ENCODE measurements at regions not wholly inside any gene's neighbourhood (a gene's known extent, or its start where the extent isn't known, plus 50 kb on each side); places are given as distances from the start of the nearest gene placed in this dataset.

GRCh38 chr3:83393276-83393675 lies 1565.5 kb upstream of the CADM2 start:
- TF ChIP-seq CTCF (IDR thresholded peaks at IDR 0.05; ENCODE audit: insufficient read depth, low read depth, low read length), result no peak
- TF ChIP-seq EZH2 (IDR thresholded peaks at IDR 0.05; ENCODE audit: insufficient read depth, low read length), result no peak
- H3K36me3 Mint-ChIP-seq (ENCODE audit: low read depth, unreplicated experiment), result no peaks in the 10 kb centered on the region
- Histone ChIP-seq H3K27me3 (ENCODE audit: insufficient read depth, low read length) (no peaks in the 10 kb centered on the region), H3K9me3 (ENCODE audit: insufficient read depth, low read depth, low read length) (no peaks in the 10 kb centered on the region), H3K79me2 (ENCODE audit: insufficient read depth, low read length) (no peaks in the 10 kb centered on the region), H3K27ac (ENCODE audit: low read depth, low read length) (no peak overlapping the region), H2AFZ (ENCODE audit: low read depth, low read length) (no peak overlapping the region), H3K4me2 (ENCODE audit: low read length) (no peak overlapping the region), H3K4me3 (ENCODE audit: insufficient read depth, low read depth, low read length) (no peak overlapping the region), H3K4me1 (ENCODE audit: insufficient read depth, low read length) (no peaks in the 10 kb centered on the region), H4K20me1 (ENCODE audit: insufficient read depth, low read length) (no peaks in the 10 kb centered on the region), H3K36me3 (ENCODE audit: insufficient read depth, low read length) (no peaks in the 10 kb centered on the region), H3K9ac (ENCODE audit: low read length) (no peak overlapping the region)
- H3K27me3 Mint-ChIP-seq (ENCODE audit: low read depth, unreplicated experiment), result no peaks in the 10 kb centered on the region
- DNase-seq (ENCODE audit: low read depth) (no peak), FAIRE-seq (no peak)
- peaks cover 8% of the 10 kb centered on the region for H3K4me1 Mint-ChIP-seq (ENCODE audit: low read depth, unreplicated experiment)
- no peak overlapping the region for H3K4me3 Mint-ChIP-seq (ENCODE audit: unreplicated experiment)
- H3K9me3 Mint-ChIP-seq (ENCODE audit: unreplicated experiment), result no peaks in the 10 kb centered on the region
- H3K27ac Mint-ChIP-seq (ENCODE audit: unreplicated experiment), result no peak overlapping the region

- Histone ChIP-seq H3K4me1 (ENCODE audit: insufficient read depth, low read length) (no peaks in the 10 kb centered on the region), H4K20me1 (ENCODE audit: insufficient read depth, low read length) (no peaks in the 10 kb centered on the region), H3K9me3 (ENCODE audit: insufficient read depth, low read depth, low read length) (no peaks in the 10 kb centered on the region), H3K9ac (ENCODE audit: low read length) (no peak overlapping the region), H3K27me3 (ENCODE audit: insufficient read depth, low read length) (no peaks in the 10 kb centered on the region), H3K36me3 (ENCODE audit: insufficient read depth, low read length) (no peaks in the 10 kb centered on the region), H3K79me2 (ENCODE audit: insufficient read depth, low read length) (no peaks in the 10 kb centered on the region), H3K4me3 (ENCODE audit: insufficient read depth, low read depth, low read length) (no peak overlapping the region), H3K27ac (ENCODE audit: low read depth, low read length) (no peak overlapping the region), H3K4me2 (ENCODE audit: low read length) (no peak overlapping the region), H2AFZ (ENCODE audit: low read depth, low read length) (no peak overlapping the region)
- no peak for TF ChIP-seq EZH2 (IDR thresholded peaks at IDR 0.05; ENCODE audit: insufficient read depth, low read length)
- TF ChIP-seq CTCF (IDR thresholded peaks at IDR 0.05; ENCODE audit: insufficient read depth, low read depth, low read length), result no peak
- Mint-ChIP-seq H3K36me3 (ENCODE audit: low read depth, unreplicated experiment) (no peaks in the 10 kb centered on the region), H3K27ac (ENCODE audit: unreplicated experiment) (no peak overlapping the region), H3K27me3 (ENCODE audit: low read depth, unreplicated experiment) (no peaks in the 10 kb centered on the region), H3K4me3 (ENCODE audit: unreplicated experiment) (no peak overlapping the region), H3K9me3 (ENCODE audit: unreplicated experiment) (no peaks in the 10 kb centered on the region), H3K4me1 (ENCODE audit: low read depth, unreplicated experiment) (no peaks in the 10 kb centered on the region)
- FAIRE-seq, result no peak
- DNase-seq (ENCODE audit: low read depth), result no peak
Observed at GRCh38 chr3:83403927-83404326, 1554.9 kb upstream of the CADM2 start.

GRCh38 chr3:83426300-83426699 lies 1532.5 kb upstream of the CADM2 start:
- no peaks in the 10 kb centered on the region for H3K9me3 ChIP-seq (ENCODE audit: insufficient read depth, low read depth, low read length)
- no peak overlapping the region for H3K27ac Mint-ChIP-seq (ENCODE audit: unreplicated experiment)
- no peak for DNase-seq (ENCODE audit: low read depth)
- H3K27me3 Mint-ChIP-seq (ENCODE audit: low read depth, unreplicated experiment), result no peaks in the 10 kb centered on the region
- H3K4me1 ChIP-seq (ENCODE audit: insufficient read depth, low read length), result no peaks in the 10 kb centered on the region
- no peak for FAIRE-seq
- H3K9me3 Mint-ChIP-seq (ENCODE audit: unreplicated experiment), result no peaks in the 10 kb centered on the region
- no peaks in the 10 kb centered on the region for H4K20me1 ChIP-seq (ENCODE audit: insufficient read depth, low read length)
- H3K4me3 ChIP-seq (ENCODE audit: insufficient read depth, low read depth, low read length), result no peak overlapping the region
- no peak overlapping the region for H2AFZ ChIP-seq (ENCODE audit: low read depth, low read length)
- H3K27me3 ChIP-seq (ENCODE audit: insufficient read depth, low read length), result no peaks in the 10 kb centered on the region
- H3K27ac ChIP-seq (ENCODE audit: low read depth, low read length), result no peak overlapping the region
- peaks cover 2% of the 10 kb centered on the region for H3K36me3 Mint-ChIP-seq (ENCODE audit: low read depth, unreplicated experiment)
- TF ChIP-seq EZH2 (IDR thresholded peaks at IDR 0.05; ENCODE audit: insufficient read depth, low read length) (no peak), CTCF (IDR thresholded peaks at IDR 0.05; ENCODE audit: insufficient read depth, low read depth, low read length) (no peak)
- H3K4me3 Mint-ChIP-seq (ENCODE audit: unreplicated experiment), result no peak overlapping the region
- no peak overlapping the region for H3K4me2 ChIP-seq (ENCODE audit: low read length)
- no peak overlapping the region for H3K9ac ChIP-seq (ENCODE audit: low read length)
- H3K79me2 ChIP-seq (ENCODE audit: insufficient read depth, low read length), result no peaks in the 10 kb centered on the region
- peaks cover 2% of the 10 kb centered on the region for H3K4me1 Mint-ChIP-seq (ENCODE audit: low read depth, unreplicated experiment)
- no peaks in the 10 kb centered on the region for H3K36me3 ChIP-seq (ENCODE audit: insufficient read depth, low read length)
